ENCODE measurements at regions not wholly inside any gene's neighbourhood (a gene's known extent, or its start where the extent isn't known, plus 50 kb on each side); places are given as distances from the start of the nearest gene placed in this dataset.

DNA sequence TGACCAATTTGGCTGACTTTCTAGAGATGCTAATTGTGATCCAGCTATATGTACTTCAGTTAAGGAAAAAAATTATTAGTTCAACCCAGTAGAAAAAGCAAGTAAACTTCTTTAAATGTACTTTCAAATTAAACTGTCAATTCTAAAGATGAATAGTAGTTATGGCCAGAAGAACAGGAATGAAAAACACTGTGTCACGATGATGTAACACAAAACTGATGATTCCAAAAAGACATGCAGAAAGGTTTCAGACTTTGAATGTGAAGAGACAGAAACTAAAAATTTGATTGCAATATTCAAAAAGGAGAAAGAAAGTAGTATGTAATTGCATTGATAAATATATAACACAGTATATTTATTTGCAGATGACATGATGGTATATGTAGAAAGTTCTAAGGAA, 127.3 kb upstream of the NR4A3 start:
- TF ChIP-seq, protein P1, sequence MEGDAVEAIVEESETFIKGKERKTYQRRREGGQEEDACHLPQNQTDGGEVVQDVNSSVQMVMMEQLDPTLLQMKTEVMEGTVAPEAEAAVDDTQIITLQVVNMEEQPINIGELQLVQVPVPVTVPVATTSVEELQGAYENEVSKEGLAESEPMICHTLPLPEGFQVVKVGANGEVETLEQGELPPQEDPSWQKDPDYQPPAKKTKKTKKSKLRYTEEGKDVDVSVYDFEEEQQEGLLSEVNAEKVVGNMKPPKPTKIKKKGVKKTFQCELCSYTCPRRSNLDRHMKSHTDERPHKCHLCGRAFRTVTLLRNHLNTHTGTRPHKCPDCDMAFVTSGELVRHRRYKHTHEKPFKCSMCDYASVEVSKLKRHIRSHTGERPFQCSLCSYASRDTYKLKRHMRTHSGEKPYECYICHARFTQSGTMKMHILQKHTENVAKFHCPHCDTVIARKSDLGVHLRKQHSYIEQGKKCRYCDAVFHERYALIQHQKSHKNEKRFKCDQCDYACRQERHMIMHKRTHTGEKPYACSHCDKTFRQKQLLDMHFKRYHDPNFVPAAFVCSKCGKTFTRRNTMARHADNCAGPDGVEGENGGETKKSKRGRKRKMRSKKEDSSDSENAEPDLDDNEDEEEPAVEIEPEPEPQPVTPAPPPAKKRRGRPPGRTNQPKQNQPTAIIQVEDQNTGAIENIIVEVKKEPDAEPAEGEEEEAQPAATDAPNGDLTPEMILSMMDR (conservative IDR thresholded peaks at IDR 0.05; ENCODE audit: low read length) = no peak
- no peak for TF ChIP-seq EZH2phosphoT487 (IDR thresholded peaks at IDR 0.05; ENCODE audit: borderline replicate concordance, low read depth, low read length)
